HG02870 (cell line): ENCODE measurements at regions not wholly inside any gene's neighbourhood (a gene's known extent, or its start where the extent isn't known, plus 50 kb on each side); places are given as distances from the start of the nearest gene placed in this dataset.
"Not testable (repeated sequence)": the region's sequence is repeated elsewhere in the genome, so short reads cannot be mapped to it uniquely, and the experiment has no call there.

Experiments used
- ATAC-seq: cut with Tn5 transposase; IDR thresholded peaks from one replicate; pipeline ENCODE4 v1.9.1; 2021; ENCODE audit warnings: mild to moderate bottlenecking, moderate library complexity; ENCODE audit not compliant: unreplicated experiment

- ATAC-seq: peak; percentile 57
Observed at GRCh38 chr6:68238097-68238601, 396.9 kb upstream of the ADGRB3 start.

- no peak for ATAC-seq
Observed at GRCh38 chr6:68237205-68237604, 397.9 kb upstream of the ADGRB3 start.

- ATAC-seq: no peak
Observed at GRCh38 chr6:68235326-68235784, 399.7 kb upstream of the ADGRB3 start.

- no peak for ATAC-seq
Observed at GRCh38 chr6:68233623-68234022, 401.5 kb upstream of the ADGRB3 start.

- ATAC-seq: no peak
Observed at GRCh38 chr6:68229566-68229965, 405.5 kb upstream of the ADGRB3 start.

- no peak for ATAC-seq
Observed at GRCh38 chr6:68226460-68226859, 408.6 kb upstream of the ADGRB3 start.

GRCh38 chr6:68225729-68226128 is 409.4 kb upstream of the ADGRB3 start:
- ATAC-seq: no peak

GRCh38 chr6:68211242-68211795 is 423.8 kb upstream of the ADGRB3 start:
- ATAC-seq: no peak

- not testable (repeated sequence) for ATAC-seq
Observed at GRCh38 chr6:68207612-68208011, 427.5 kb upstream of the ADGRB3 start.

GRCh38 chr6:68200929-68201328 is 434.2 kb upstream of the ADGRB3 start:
- ATAC-seq: no peak

GRCh38 chr6:68197356-68197755 is 437.7 kb upstream of the ADGRB3 start:
- ATAC-seq: no peak

- ATAC-seq: peak; percentile 42
Observed at GRCh38 chr6:68196645-68197044, 438.4 kb upstream of the ADGRB3 start.

GRCh38 chr6:68195753-68196152 is 439.3 kb upstream of the ADGRB3 start:
- not testable (repeated sequence) for ATAC-seq

- ATAC-seq: no peak
Observed at GRCh38 chr6:68194846-68195478, 440.1 kb upstream of the ADGRB3 start.

- ATAC-seq: peak; percentile 86
Observed at GRCh38 chr6:68192988-68193387, 442.1 kb upstream of the ADGRB3 start.

- no peak for ATAC-seq
Observed at GRCh38 chr6:68189217-68189815, 445.8 kb upstream of the ADGRB3 start.

- ATAC-seq: no peak
Observed at GRCh38 chr6:68186870-68187269, 448.2 kb upstream of the ADGRB3 start.

- ATAC-seq: no peak
Observed at GRCh38 chr6:68182386-68182785, 452.7 kb upstream of the ADGRB3 start.

- ATAC-seq: not testable (repeated sequence)
Observed at GRCh38 chr6:68181027-68181426, 454.1 kb upstream of the ADGRB3 start.

- ATAC-seq: no peak
Observed at GRCh38 chr6:68173616-68174015, 461.5 kb upstream of the ADGRB3 start.

- ATAC-seq: no peak
Observed at GRCh38 chr6:68169922-68170321, 465.2 kb upstream of the ADGRB3 start.

- no peak for ATAC-seq
Observed at GRCh38 chr6:68167604-68168003, 467.5 kb upstream of the ADGRB3 start.
